CD4-positive, alpha-beta T cell (primary cell): ENCODE measurements at regions not wholly inside any gene's neighbourhood (a gene's known extent, or its start where the extent isn't known, plus 50 kb on each side); places are given as distances from the start of the nearest gene placed in this dataset.

ENCODE experiments used
- ATAC-seq: fragments of 200-7000 bp; cut with Tn5 transposase; one replicate; pipeline ENCODE4 v1.10.0; 2022; ENCODE audit warnings: mild to moderate bottlenecking; ENCODE audit not compliant: poor library complexity
- CTCF ChIA-PET: fragments of 350-600 bp; sonication (Branson Sonifier 250); formaldehyde crosslinking; loops from one replicate; lab custom pipeline; 2021; ENCODE audit warnings: antibody characterized with exemption, inconsistent platforms; lab: Charles Lee
- POLR2A ChIA-PET: fragments of 350-600 bp; sonication (Branson Sonifier 250); formaldehyde crosslinking; loops from one replicate; lab custom pipeline; 2021; ENCODE audit warnings: antibody characterized with exemption, inconsistent platforms; lab: Charles Lee
- DNase-seq, 14 experiments: peaks; one replicate each; pipeline ENCODE4 v3.0.0-alpha.2; 2013 to 2020; ENCODE audit warnings: mixed read lengths in 2 of 14
- H3K27ac ChIP-seq, 2 donors: one replicate each; pipeline versions ENCODE4 v1.5.1 to v1.7.0; 2013; ENCODE audit warnings: low read length in 2 of 2, low read depth in 1 of 2, mild to moderate bottlenecking in 1 of 2
- H3K27me3 ChIP-seq, 2 experiments: 1 replicate in 1 of 2; 2 replicates in 1 of 2; pipeline versions ENCODE4 v1.6.1 to v1.7.0; 2013; ENCODE audit warnings: low read length in 2 of 2, control low read depth in 1 of 2, mild to moderate bottlenecking in 1 of 2, moderate library complexity in 1 of 2; ENCODE audit not compliant: insufficient read depth in 2 of 2, control insufficient read depth in 1 of 2
- H3K36me3 ChIP-seq: one replicate; pipeline ENCODE4 v1.6.1; 2013; ENCODE audit warnings: low read length, control low read depth; ENCODE audit not compliant: insufficient read depth
- H3K4me1 ChIP-seq: one replicate; pipeline ENCODE4 v1.6.1; 2013; ENCODE audit warnings: low read length, control low read depth; ENCODE audit not compliant: insufficient read depth
- H3K4me3 ChIP-seq: one replicate; pipeline ENCODE4 v1.5.1; 2013; ENCODE audit warnings: mild to moderate bottlenecking, low read length, moderate library complexity
- H3K9me3 ChIP-seq, 2 experiments: 1 replicate in 1 of 2; 2 replicates in 1 of 2; pipeline versions ENCODE4 v1.6.1 to v1.7.0; 2013; ENCODE audit warnings: low read length in 2 of 2, mild to moderate bottlenecking in 2 of 2, control low read depth in 1 of 2, moderate library complexity in 1 of 2; ENCODE audit not compliant: control insufficient read depth in 1 of 2, insufficient read depth in 1 of 2
- H3K27ac Mint-ChIP-seq: one replicate; pipeline ENCODE4 v1.8.0; 2020; ENCODE audit warnings: mixed read lengths
- H3K27me3 Mint-ChIP-seq: one replicate; pipeline ENCODE4 v1.8.0; 2021; ENCODE audit warnings: mixed read lengths
- H3K36me3 Mint-ChIP-seq: one replicate; pipeline ENCODE4 v1.8.0; 2021; ENCODE audit warnings: low read depth, mixed read lengths
- H3K4me1 Mint-ChIP-seq: one replicate; pipeline ENCODE4 v1.8.0; 2021; ENCODE audit warnings: low read depth, mixed read lengths
- H3K4me3 Mint-ChIP-seq: one replicate; pipeline ENCODE4 v1.8.0; 2020; ENCODE audit warnings: mild to moderate bottlenecking, mixed read lengths
- H3K9me3 Mint-ChIP-seq: one replicate; pipeline ENCODE4 v1.8.0; 2020; ENCODE audit warnings: mixed read lengths
- intact Hi-C, 2 experiments: fragments of 100-400 bp; cut with DNase I in 1 of 2; cut with micrococcal nuclease in 1 of 2; formaldehyde crosslinking; loops; one replicate each; pipeline versions ENCODE4 v1.15.1 to v1.9.0; 2023 to 2025; cut with DNase I, micrococcal nuclease
- TF ChIP-seq, protein P1 (sequence below): fragments of 200-600 bp; IDR thresholded peaks from one replicate; pipeline ENCODE4 v1.8.0; 2022; ENCODE audit warnings: antibody characterized with exemption, mild to moderate bottlenecking

DNA sequence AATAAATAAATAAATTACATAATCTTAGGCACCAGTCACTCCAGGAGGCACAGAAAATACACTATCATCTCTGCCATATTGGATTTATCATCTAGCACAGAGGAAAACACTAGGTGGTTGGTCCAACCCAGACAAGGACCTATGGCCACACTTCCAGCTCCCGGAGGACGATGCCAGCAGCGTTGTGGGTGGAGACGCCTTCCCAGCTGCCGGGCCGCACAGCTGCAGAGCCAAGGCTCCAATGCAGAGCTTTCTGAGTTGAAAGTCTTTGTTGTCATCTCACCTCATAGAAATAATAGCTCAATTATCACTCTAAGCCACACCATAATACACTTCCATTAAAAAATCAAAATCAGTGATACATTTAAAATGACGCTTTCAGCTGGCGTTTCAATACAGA lies 457.1 kb upstream of the SALL3 start:
- TF ChIP-seq, protein P1, sequence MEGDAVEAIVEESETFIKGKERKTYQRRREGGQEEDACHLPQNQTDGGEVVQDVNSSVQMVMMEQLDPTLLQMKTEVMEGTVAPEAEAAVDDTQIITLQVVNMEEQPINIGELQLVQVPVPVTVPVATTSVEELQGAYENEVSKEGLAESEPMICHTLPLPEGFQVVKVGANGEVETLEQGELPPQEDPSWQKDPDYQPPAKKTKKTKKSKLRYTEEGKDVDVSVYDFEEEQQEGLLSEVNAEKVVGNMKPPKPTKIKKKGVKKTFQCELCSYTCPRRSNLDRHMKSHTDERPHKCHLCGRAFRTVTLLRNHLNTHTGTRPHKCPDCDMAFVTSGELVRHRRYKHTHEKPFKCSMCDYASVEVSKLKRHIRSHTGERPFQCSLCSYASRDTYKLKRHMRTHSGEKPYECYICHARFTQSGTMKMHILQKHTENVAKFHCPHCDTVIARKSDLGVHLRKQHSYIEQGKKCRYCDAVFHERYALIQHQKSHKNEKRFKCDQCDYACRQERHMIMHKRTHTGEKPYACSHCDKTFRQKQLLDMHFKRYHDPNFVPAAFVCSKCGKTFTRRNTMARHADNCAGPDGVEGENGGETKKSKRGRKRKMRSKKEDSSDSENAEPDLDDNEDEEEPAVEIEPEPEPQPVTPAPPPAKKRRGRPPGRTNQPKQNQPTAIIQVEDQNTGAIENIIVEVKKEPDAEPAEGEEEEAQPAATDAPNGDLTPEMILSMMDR, result no peak
- Histone ChIP-seq H3K36me3 (no peaks in the 10 kb centered on the region), H3K4me1 (no peaks in the 10 kb centered on the region), H3K9me3 (peaks cover 0 to 47% of the 10 kb centered on the region in 2 experiments), H3K27ac (no peak overlapping the region), H3K27me3 (no peaks in the 10 kb centered on the region), H3K4me3 (no peak overlapping the region)
- Mint-ChIP-seq H3K36me3 (no peaks in the 10 kb centered on the region), H3K27ac (no peak overlapping the region), H3K4me1 (no peaks in the 10 kb centered on the region), H3K9me3 (peaks cover 2% of the 10 kb centered on the region), H3K4me3 (no peak overlapping the region), H3K27me3 (peaks cover 5% of the 10 kb centered on the region)
- intact Hi-C loops, result no loop called here
- no peak for ATAC-seq
- ChIA-PET POLR2A (interaction anchor here (1.1 kb wide), 1 partner anchor 20 kb away, joined by 3 read pairs; no protein-coding TSS in a partner anchor), CTCF (no interaction called here)
- DNase-seq, result no peak

DNA sequence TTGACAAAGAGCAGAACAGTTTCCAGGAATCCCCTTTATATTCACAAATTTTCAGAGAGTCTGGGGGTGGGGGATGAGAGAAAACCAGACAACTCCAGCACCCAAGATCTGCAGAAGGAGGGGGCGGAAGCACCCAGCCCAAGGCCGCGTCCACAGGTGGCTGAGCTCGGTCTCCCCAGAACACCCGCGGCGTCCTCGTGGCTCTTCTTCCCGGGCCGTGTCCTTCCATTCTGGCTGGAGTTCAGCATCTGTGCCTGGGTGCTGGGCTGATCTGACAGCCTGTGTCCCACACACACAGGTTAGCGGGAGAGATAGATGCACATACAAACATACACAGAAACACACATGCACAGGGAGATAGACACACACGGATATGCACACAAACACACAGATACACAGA lies 455.8 kb upstream of the SALL3 start:
- H3K27ac ChIP-seq, result no peak overlapping the region
- POLR2A ChIA-PET, result no interaction called here
- ATAC-seq (no peak), DNase-seq (no peak)
- no peak overlapping the region for H3K4me3 ChIP-seq
- H3K27me3 ChIP-seq, result no peaks in the 10 kb centered on the region
- Mint-ChIP-seq H3K9me3 (peaks cover 2% of the 10 kb centered on the region), H3K4me1 (no peaks in the 10 kb centered on the region), H3K36me3 (no peaks in the 10 kb centered on the region), H3K27ac (no peak overlapping the region), H3K27me3 (peaks cover 5% of the 10 kb centered on the region), H3K4me3 (no peak overlapping the region)
- TF ChIP-seq, protein P1, result no peak
- intact Hi-C loops, result no loop called here
- H3K4me1 ChIP-seq, result no peaks in the 10 kb centered on the region
- CTCF ChIA-PET, result no interaction called here
- no peaks in the 10 kb centered on the region for H3K36me3 ChIP-seq
- H3K9me3 ChIP-seq, result peaks cover 0 to 40% of the 10 kb centered on the region in 2 experiments

DNA sequence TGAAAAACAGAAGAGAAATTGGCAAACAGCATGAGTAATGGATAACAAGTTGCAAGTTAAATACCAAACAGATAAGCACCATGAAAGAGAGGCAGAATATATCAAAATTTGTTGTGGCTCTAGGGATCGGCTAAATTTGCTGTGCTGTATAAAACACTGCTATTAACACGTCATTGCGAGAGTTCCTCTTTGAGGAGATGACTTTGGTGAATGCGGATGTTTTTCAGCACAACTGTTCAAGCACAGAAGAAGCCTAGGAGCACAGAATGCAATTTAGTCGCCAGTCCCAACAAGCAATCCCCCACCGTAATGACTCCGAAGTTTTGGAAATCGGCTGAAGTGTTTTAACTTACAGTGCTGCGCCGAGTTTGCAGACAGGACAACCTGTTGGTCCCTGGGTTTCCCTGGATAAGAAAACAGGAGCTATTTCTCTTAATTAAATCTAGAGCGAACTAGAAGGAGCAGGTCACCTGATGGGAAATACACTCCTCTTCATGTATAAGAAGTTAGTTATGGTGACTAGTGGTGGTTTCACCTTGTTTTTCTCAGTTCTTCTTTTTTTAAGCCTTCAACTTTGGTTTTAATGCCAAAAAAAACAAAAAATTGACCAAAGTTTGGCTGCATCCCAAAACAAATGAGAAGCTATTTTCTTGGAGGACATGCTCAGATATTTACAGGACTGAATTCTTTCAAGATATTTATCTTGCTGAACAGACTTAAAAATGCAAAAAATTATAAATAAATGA lies 454.1 kb upstream of the SALL3 start:
- Mint-ChIP-seq H3K4me3 (no peak overlapping the region), H3K9me3 (peaks cover 2% of the 10 kb centered on the region), H3K27ac (no peak overlapping the region), H3K36me3 (no peaks in the 10 kb centered on the region), H3K4me1 (no peaks in the 10 kb centered on the region), H3K27me3 (peaks cover 5% of the 10 kb centered on the region)
- CTCF ChIA-PET, result no interaction called here
- intact Hi-C loops, result no loop called here
- Histone ChIP-seq H3K9me3 (peaks cover 0 to 38% of the 10 kb centered on the region in 2 experiments), H3K4me1 (no peaks in the 10 kb centered on the region), H3K27me3 (no peaks in the 10 kb centered on the region), H3K4me3 (no peak overlapping the region), H3K27ac (no peak overlapping the region), H3K36me3 (no peaks in the 10 kb centered on the region)
- POLR2A ChIA-PET, result interaction anchor here (0.6 kb wide), 1 partner anchor 176 kb away, joined by 3 read pairs; no protein-coding TSS in a partner anchor
- DNase-seq (no peak), ATAC-seq (no peak)
- TF ChIP-seq, protein P1, result no peak
